ENCODE measurements at regions not wholly inside any gene's neighbourhood (a gene's known extent, or its start where the extent isn't known, plus 50 kb on each side); places are given as distances from the start of the nearest gene placed in this dataset.

GRCh38 chr13:111533900-111534683 lies 213.7 kb downstream of the TEX29 start:
- no peak for DNase-seq (ENCODE audit: low read depth in 2 of 3, low spot score in 2 of 3)

GRCh38 chr13:111534751-111535522 lies 214.5 kb downstream of the TEX29 start:
- DNase-seq (ENCODE audit: low read depth in 2 of 3, low spot score in 2 of 3), result no peak

GRCh38 chr13:111535523-111535811 lies 215.0 kb downstream of the TEX29 start:
- no peak for DNase-seq (ENCODE audit: low read depth in 2 of 3, low spot score in 2 of 3)

GRCh38 chr13:111536075-111536642 lies 215.7 kb downstream of the TEX29 start:
- no peak for DNase-seq (ENCODE audit: low read depth in 2 of 3, low spot score in 2 of 3)

- no peak for DNase-seq (ENCODE audit: low read depth in 2 of 3, low spot score in 2 of 3)
Measured at GRCh38 chr13:111537115-111537728, 216.8 kb downstream of the TEX29 start.

- DNase-seq (ENCODE audit: low read depth in 2 of 3, low spot score in 2 of 3), result no peak
Measured at GRCh38 chr13:111537843-111538499, 217.5 kb downstream of the TEX29 start.

- DNase-seq (ENCODE audit: low read depth in 2 of 3, low spot score in 2 of 3), result no peak
Measured at GRCh38 chr13:111539252-111539651, 218.8 kb downstream of the TEX29 start.

GRCh38 chr13:111539791-111540446 lies 219.5 kb downstream of the TEX29 start:
- DNase-seq (ENCODE audit: low read depth in 2 of 3, low spot score in 2 of 3), result no peak

GRCh38 chr13:111540486-111540885 lies 220.0 kb downstream of the TEX29 start:
- DNase-seq (ENCODE audit: low read depth in 2 of 3, low spot score in 2 of 3), result no peak

- no peak for DNase-seq (ENCODE audit: low read depth in 2 of 3, low spot score in 2 of 3)
Measured at GRCh38 chr13:111541345-111541744, 220.9 kb downstream of the TEX29 start.

GRCh38 chr13:111541752-111542529 lies 221.5 kb downstream of the TEX29 start:
- no peak for DNase-seq (ENCODE audit: low read depth in 2 of 3, low spot score in 2 of 3)

GRCh38 chr13:111542530-111543341 lies 222.3 kb downstream of the TEX29 start:
- DNase-seq (ENCODE audit: low read depth in 2 of 3, low spot score in 2 of 3), result no peak

GRCh38 chr13:111546921-111547675 lies 226.7 kb downstream of the TEX29 start:
- DNase-seq (ENCODE audit: low read depth in 2 of 3, low spot score in 2 of 3), result no peak

- DNase-seq (ENCODE audit: low read depth in 2 of 3, low spot score in 2 of 3), result no peak
Measured at GRCh38 chr13:111547726-111548273, 227.4 kb downstream of the TEX29 start.

GRCh38 chr13:111548301-111548700 lies 227.9 kb downstream of the TEX29 start:
- DNase-seq (ENCODE audit: low read depth in 2 of 3, low spot score in 2 of 3), result no peak

GRCh38 chr13:111548805-111549204 lies 228.4 kb downstream of the TEX29 start:
- no peak for DNase-seq (ENCODE audit: low read depth in 2 of 3, low spot score in 2 of 3)

- DNase-seq (ENCODE audit: low read depth in 2 of 3, low spot score in 2 of 3), result no peak
Measured at GRCh38 chr13:111549464-111549863, 229.0 kb downstream of the TEX29 start.

GRCh38 chr13:111550062-111550461 lies 229.6 kb downstream of the TEX29 start:
- DNase-seq (ENCODE audit: low read depth in 2 of 3, low spot score in 2 of 3), result no peak

Measured in activated CD8-positive, alpha-beta memory T cell treated with anti-CD3 and anti-CD28 coated beads for 48 hours (primary cell).